ENCODE measurements at regions not wholly inside any gene's neighbourhood (a gene's known extent, or its start where the extent isn't known, plus 50 kb on each side); places are given as distances from the start of the nearest gene placed in this dataset.

DNA sequence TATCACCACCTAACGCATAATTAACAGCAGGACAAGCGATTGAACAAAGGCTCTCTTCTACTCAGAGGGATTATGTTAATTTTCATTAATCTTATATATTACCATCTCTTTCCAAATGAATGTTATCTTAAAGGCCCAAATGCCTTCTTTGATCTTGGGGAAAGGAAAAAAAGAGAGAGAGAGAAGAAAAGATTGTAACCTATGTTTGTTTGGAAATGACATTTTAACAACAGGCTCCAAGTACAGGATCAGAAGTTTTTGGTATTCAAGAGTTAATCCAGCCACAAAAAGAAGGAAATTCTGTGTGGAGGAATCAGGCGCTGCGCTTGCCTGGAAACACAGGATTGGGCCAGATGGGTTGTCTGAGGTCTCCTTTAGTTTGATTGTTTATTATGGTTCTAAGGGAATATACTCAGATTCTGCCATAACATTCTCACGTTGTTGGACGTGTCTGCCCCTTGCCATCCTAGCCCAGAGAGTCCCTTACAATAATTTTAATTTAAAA lies 100.7 kb upstream of the STX18 start:
- Histone ChIP-seq H2AFZ (ENCODE audit: insufficient read depth, low read length, poor library complexity) (no peak overlapping the region), H3K4ac (ENCODE audit: low read depth, low read length) (no peak overlapping the region), H3K4me2 (ENCODE audit: low read length) (no peak overlapping the region), H4K91ac (ENCODE audit: low read depth, low read length) (no peak overlapping the region), H3K79me2 (ENCODE audit: control insufficient read depth, insufficient read depth, low read length, poor library complexity) (no peaks in the 10 kb centered on the region), H3K18ac (ENCODE audit: low read length) (no peak overlapping the region), H3K4me3 (ENCODE audit: low read depth, low read length) (no peak overlapping the region), H3K27me3 (ENCODE audit: insufficient read depth, low read length) (no peaks in the 10 kb centered on the region), H3K14ac (ENCODE audit: low read length) (no peak overlapping the region), H3K9me3 (ENCODE audit: insufficient read depth, low read depth, low read length) (no peaks in the 10 kb centered on the region), H2BK120ac (ENCODE audit: insufficient read depth, low read length, poor library complexity) (no peak overlapping the region), H2BK5ac (ENCODE audit: low read depth, low read length, poor library complexity) (no peak overlapping the region), H2BK12ac (ENCODE audit: low read length) (no peak overlapping the region), H3K4me1 (ENCODE audit: control insufficient read depth in 1 of 2, insufficient read depth in 2 of 2, low read length in 2 of 2) (peaks cover 19 to 20% of the 10 kb centered on the region in 2 experiments), H3K27ac (ENCODE audit: low read depth, low read length) (no peak overlapping the region), H4K8ac (ENCODE audit: low read depth, low read length) (no peak overlapping the region), H3K79me1 (ENCODE audit: low read length) (peaks cover 12% of the 10 kb centered on the region), H4K12ac (ENCODE audit: low read depth, low read length) (no peak overlapping the region), H3K23ac (ENCODE audit: low read length) (no peak overlapping the region), H3K36me3 (ENCODE audit: control insufficient read depth in 1 of 2, insufficient read depth in 2 of 2, low read length in 2 of 2) (no peaks in the 10 kb centered on the region), H3K9ac (ENCODE audit: low read length) (no peak overlapping the region), H2AK5ac (ENCODE audit: low read length) (no peak overlapping the region)
- DNase-seq, result no peak
- no CpG with 5 or more reads among the region's 6 CpGs for WGBS (ENCODE audit: extremely low coverage, insufficient coverage, insufficient read length)

DNA sequence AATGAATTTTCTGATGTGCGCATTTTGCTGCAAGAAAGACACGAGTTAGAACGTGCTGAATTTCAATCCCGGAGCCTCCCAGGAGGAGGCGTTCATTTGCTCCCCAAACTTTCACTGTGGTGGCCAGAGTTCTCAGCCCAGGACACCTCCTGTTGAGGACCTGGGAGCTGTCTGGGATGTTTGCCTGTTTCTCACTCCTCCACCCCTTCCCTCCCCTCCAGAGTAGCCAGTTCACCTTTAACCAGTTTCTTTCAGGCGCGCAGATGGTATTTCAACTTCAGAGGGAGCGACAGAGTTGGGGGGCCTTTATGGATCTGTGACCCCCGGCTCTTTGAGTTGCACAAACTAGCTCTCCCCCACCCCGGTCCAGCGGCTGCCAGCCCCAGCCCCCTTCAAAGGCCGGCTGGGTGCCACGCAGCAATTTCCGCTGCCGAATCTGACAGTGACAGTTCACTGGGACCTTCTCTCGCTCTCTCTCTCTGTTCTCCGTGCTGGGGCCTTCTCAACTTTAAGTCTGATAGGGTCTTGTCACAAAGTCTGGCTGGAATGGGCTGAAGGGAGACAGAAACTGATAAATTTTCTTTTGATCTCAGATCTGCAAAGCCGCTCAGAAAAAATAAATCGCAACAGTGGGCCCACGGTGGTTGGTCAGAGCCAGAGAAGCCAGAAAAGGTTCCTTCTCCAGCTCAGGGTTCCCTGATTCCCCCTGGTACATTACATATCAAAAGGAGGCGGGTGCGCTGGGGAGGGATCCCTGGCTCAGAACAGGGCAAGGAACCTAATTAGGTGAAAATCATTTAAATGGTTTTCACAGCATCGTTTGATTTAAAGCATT lies 100.0 kb upstream of the STX18 start:
- H3K27ac ChIP-seq (ENCODE audit: low read depth, low read length), result peak overlapping the region; percentile 68

DNA sequence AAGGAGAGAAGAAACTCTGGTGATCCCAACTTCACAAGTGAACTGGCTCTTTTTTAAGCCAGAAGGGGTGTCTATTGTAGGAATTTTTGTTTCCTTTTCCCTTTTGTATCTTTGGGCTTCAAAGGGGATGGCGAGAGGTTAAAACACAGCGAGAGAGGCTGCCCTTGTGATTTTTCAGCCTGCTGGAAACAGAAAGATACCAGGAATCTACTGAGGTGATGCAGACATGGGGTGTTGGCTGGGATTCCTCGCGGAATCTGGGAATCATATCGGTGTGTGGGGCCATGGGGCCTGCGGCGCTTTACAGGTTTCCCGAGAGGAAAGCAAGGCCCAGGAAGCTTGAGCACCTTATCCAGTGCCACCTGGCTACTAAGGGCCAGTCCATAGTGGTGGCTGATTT lies 99.4 kb upstream of the STX18 start:
- Histone ChIP-seq H3K9ac (ENCODE audit: low read length) (no peak overlapping the region), H4K91ac (ENCODE audit: low read depth, low read length) (peak overlapping the region; percentile 77), H3K4me2 (ENCODE audit: low read length) (no peak overlapping the region), H3K36me3 (ENCODE audit: control insufficient read depth in 1 of 2, insufficient read depth in 2 of 2, low read length in 2 of 2) (no peaks in the 10 kb centered on the region), H3K4me1 (ENCODE audit: control insufficient read depth in 1 of 2, insufficient read depth in 2 of 2, low read length in 2 of 2) (peaks cover 19 to 23% of the 10 kb centered on the region in 2 experiments), H2AK5ac (ENCODE audit: low read length) (peak overlapping the region; percentile 15), H2AFZ (ENCODE audit: insufficient read depth, low read length, poor library complexity) (no peak overlapping the region), H3K14ac (ENCODE audit: low read length) (peak overlapping the region; percentile 53), H2BK5ac (ENCODE audit: low read depth, low read length, poor library complexity) (peak overlapping the region; percentile 58), H3K23ac (ENCODE audit: low read length) (no peak overlapping the region), H3K18ac (ENCODE audit: low read length) (no peak overlapping the region), H2BK12ac (ENCODE audit: low read length) (peak overlapping the region; percentile 72), H3K9me3 (ENCODE audit: insufficient read depth, low read depth, low read length) (no peaks in the 10 kb centered on the region), H4K12ac (ENCODE audit: low read depth, low read length) (no peak overlapping the region), H3K4me3 (ENCODE audit: low read depth, low read length) (no peak overlapping the region), H3K27ac (ENCODE audit: low read depth, low read length) (peak overlapping the region; percentile 68), H3K79me1 (ENCODE audit: low read length) (peaks cover 12% of the 10 kb centered on the region), H3K79me2 (ENCODE audit: control insufficient read depth, insufficient read depth, low read length, poor library complexity) (no peaks in the 10 kb centered on the region), H4K8ac (ENCODE audit: low read depth, low read length) (peak overlapping the region; percentile 30), H3K27me3 (ENCODE audit: insufficient read depth, low read length) (no peaks in the 10 kb centered on the region), H3K4ac (ENCODE audit: low read depth, low read length) (no peak overlapping the region), H2BK120ac (ENCODE audit: insufficient read depth, low read length, poor library complexity) (peak overlapping the region; percentile 82)
- no CpG with 5 or more reads among the region's 8 CpGs for WGBS (ENCODE audit: extremely low coverage, insufficient coverage, insufficient read length)
- no peak for DNase-seq

More for the DNA sequence above, 100.0 kb upstream of the STX18 start:
- Histone ChIP-seq H2BK12ac (ENCODE audit: low read length) (peak overlapping the region; percentile 72), H4K8ac (ENCODE audit: low read depth, low read length) (peak overlapping the region; percentile 30), H3K4ac (ENCODE audit: low read depth, low read length) (no peak overlapping the region), H4K91ac (ENCODE audit: low read depth, low read length) (peak overlapping the region; percentile 77), H3K4me2 (ENCODE audit: low read length) (peak overlapping the region; percentile 5), H3K18ac (ENCODE audit: low read length) (no peak overlapping the region), H4K12ac (ENCODE audit: low read depth, low read length) (no peak overlapping the region), H3K36me3 (ENCODE audit: control insufficient read depth in 1 of 2, insufficient read depth in 2 of 2, low read length in 2 of 2) (no peaks in the 10 kb centered on the region), H2BK5ac (ENCODE audit: low read depth, low read length, poor library complexity) (peak overlapping the region; percentile 58), H3K79me1 (ENCODE audit: low read length) (peaks cover 12% of the 10 kb centered on the region), H3K4me1 (ENCODE audit: control insufficient read depth in 1 of 2, insufficient read depth in 2 of 2, low read length in 2 of 2) (peaks cover 19 to 21% of the 10 kb centered on the region in 2 experiments), H3K9me3 (ENCODE audit: insufficient read depth, low read depth, low read length) (no peaks in the 10 kb centered on the region), H3K4me3 (ENCODE audit: low read depth, low read length) (no peak overlapping the region), H2AFZ (ENCODE audit: insufficient read depth, low read length, poor library complexity) (peak overlapping the region; percentile 13), H3K79me2 (ENCODE audit: control insufficient read depth, insufficient read depth, low read length, poor library complexity) (no peaks in the 10 kb centered on the region), H3K14ac (ENCODE audit: low read length) (peak overlapping the region; percentile 53), H2AK5ac (ENCODE audit: low read length) (peak overlapping the region; percentile 15), H3K9ac (ENCODE audit: low read length) (no peak overlapping the region), H2BK120ac (ENCODE audit: insufficient read depth, low read length, poor library complexity) (peak overlapping the region; percentile 82), H3K27me3 (ENCODE audit: insufficient read depth, low read length) (no peaks in the 10 kb centered on the region), H3K23ac (ENCODE audit: low read length) (no peak overlapping the region)
- DNase-seq, result no peak
- no CpG with 5 or more reads among the region's 23 CpGs for WGBS (ENCODE audit: extremely low coverage, insufficient coverage, insufficient read length)

DNA sequence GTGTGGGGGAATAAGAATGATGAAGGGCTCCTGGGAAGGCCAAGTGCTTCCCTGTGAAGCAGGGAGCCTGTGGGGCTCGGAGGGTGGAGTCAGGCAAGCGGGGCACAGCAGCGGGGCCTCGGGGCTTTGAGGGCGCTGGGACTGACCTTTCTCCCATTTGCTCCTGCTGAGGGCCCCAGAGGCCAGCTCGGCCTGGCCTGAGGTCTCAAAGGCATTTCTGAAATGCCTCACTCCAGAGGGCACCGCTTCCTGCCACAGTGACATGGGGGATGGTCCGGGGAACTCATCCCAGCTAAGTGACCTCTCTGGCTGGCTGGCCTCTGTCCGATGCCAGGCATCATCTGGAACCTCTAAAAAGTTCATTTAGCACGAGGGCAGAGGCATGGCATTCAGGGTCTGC lies 98.8 kb upstream of the STX18 start:
- Histone ChIP-seq H2AK5ac (ENCODE audit: low read length) (no peak overlapping the region), H3K4ac (ENCODE audit: low read depth, low read length) (no peak overlapping the region), H3K4me3 (ENCODE audit: low read depth, low read length) (no peak overlapping the region), H3K36me3 (ENCODE audit: control insufficient read depth in 1 of 2, insufficient read depth in 2 of 2, low read length in 2 of 2) (no peaks in the 10 kb centered on the region), H2AFZ (ENCODE audit: insufficient read depth, low read length, poor library complexity) (no peak overlapping the region), H2BK120ac (ENCODE audit: insufficient read depth, low read length, poor library complexity) (no peak overlapping the region), H3K27me3 (ENCODE audit: insufficient read depth, low read length) (no peaks in the 10 kb centered on the region), H4K91ac (ENCODE audit: low read depth, low read length) (no peak overlapping the region), H3K4me2 (ENCODE audit: low read length) (peak overlapping the region; percentile 15), H3K18ac (ENCODE audit: low read length) (no peak overlapping the region), H3K4me1 (ENCODE audit: control insufficient read depth in 1 of 2, insufficient read depth in 2 of 2, low read length in 2 of 2) (peaks cover 19 to 23% of the 10 kb centered on the region in 2 experiments), H3K27ac (ENCODE audit: low read depth, low read length) (peak overlapping the region; percentile 68), H3K9me3 (ENCODE audit: insufficient read depth, low read depth, low read length) (no peaks in the 10 kb centered on the region), H2BK12ac (ENCODE audit: low read length) (no peak overlapping the region), H2BK5ac (ENCODE audit: low read depth, low read length, poor library complexity) (no peak overlapping the region), H3K23ac (ENCODE audit: low read length) (no peak overlapping the region), H4K12ac (ENCODE audit: low read depth, low read length) (no peak overlapping the region), H3K79me2 (ENCODE audit: control insufficient read depth, insufficient read depth, low read length, poor library complexity) (no peaks in the 10 kb centered on the region), H3K79me1 (ENCODE audit: low read length) (peaks cover 10% of the 10 kb centered on the region), H4K8ac (ENCODE audit: low read depth, low read length) (no peak overlapping the region), H3K14ac (ENCODE audit: low read length) (no peak overlapping the region), H3K9ac (ENCODE audit: low read length) (no peak overlapping the region)
- no CpG with 5 or more reads among the region's 10 CpGs for WGBS (ENCODE audit: extremely low coverage, insufficient coverage, insufficient read length)
- peak in 1 of 2 donors; percentile 7 for DNase-seq

Measured in trophoblast cell (in vitro differentiated cells and primary cell).